Adrenal gland (tissue), 9 donors: ENCODE measurements at regions not wholly inside any gene's neighbourhood (a gene's known extent, or its start where the extent isn't known, plus 50 kb on each side); places are given as distances from the start of the nearest gene placed in this dataset.
"Not testable (repeated sequence)": the region's sequence is repeated elsewhere in the genome, so short reads cannot be mapped to it uniquely, and the experiment has no call there.

Experiments
- DNase-seq, 7 donors: peaks; one replicate each; pipeline ENCODE4 v3.0.0-alpha.2; 2019 to 2020
- H3K27ac ChIP-seq, 5 donors: fragments of 200-600 bp; sonication (generic) in 4 of 5; 1 replicate in 3 of 5; 2 replicates in 2 of 5; pipeline versions ENCODE4 v1.5.1 to v1.8.0; 2016 to 2020; ENCODE audit warnings: mild to moderate bottlenecking in 1 of 5
- H3K27me3 ChIP-seq: fragments of 200-600 bp; 2 replicates; pipeline ENCODE4 v1.8.0; 2021
- H3K36me3 ChIP-seq, 2 donors: fragments of 200-600 bp; replicated peaks in 1 of 2; 1 replicate in 1 of 2; 2 replicates in 1 of 2; pipeline versions ENCODE4 v1.5.1 to v1.8.0; 2018 to 2022
- H3K4me1 ChIP-seq, 2 donors: fragments of 200-600 bp; replicated peaks in 1 of 2; 1 replicate in 1 of 2; 2 replicates in 1 of 2; pipeline versions ENCODE4 v1.5.1 to v1.8.0; 2018 to 2021
- H3K4me3 ChIP-seq, 4 donors: fragments of 200-600 bp; sonication (generic) in 3 of 4; one replicate each; pipeline ENCODE4 v1.5.1; 2016 to 2018
- H3K9me3 ChIP-seq, 3 donors: fragments of 200-600 bp; sonication (generic) in 1 of 3; replicated peaks in 1 of 3; 1 replicate in 2 of 3; 2 replicates in 1 of 3; pipeline versions ENCODE4 v1.5.1 to v1.8.0; 2016 to 2021
- CTCF ChIP-seq, 6 experiments: fragments of 450-650 bp in 4 of 6; fragments of 200-600 bp in 2 of 6; sonication (generic) in 1 of 6; IDR thresholded peaks; 1 replicate in 5 of 6; 2 replicates in 1 of 6; pipeline versions ENCODE4 v1.5.1 to v1.8.0; 2016 to 2021; ENCODE audit warnings: antibody characterized with exemption in 6 of 6, mild to moderate bottlenecking in 2 of 6, moderate library complexity in 1 of 6
- POLR2A ChIP-seq, 2 donors: fragments of 450-650 bp; IDR thresholded peaks; one replicate each; pipeline ENCODE4 v1.6.1; 2017; ENCODE audit warnings: antibody characterized with exemption in 2 of 2, mild to moderate bottlenecking in 2 of 2, moderate library complexity in 1 of 2
- WGBS, 4 donors: extraction: QIAGEN DNeasy Blood & Tissue Kit in 2 of 4; methylation state at CpG; one replicate each; pipeline versions ENCODE4 v1.1.5 to v1.1.7; 2013 to 2017; 5-methylcytosine and 5-hydroxymethylcytosine counted together
- intact Hi-C, 2 donors: fragments of 100-400 bp; cut with DNase I; formaldehyde crosslinking; loops; one replicate each; pipeline versions ENCODE4 v1.14.1 to v1.15.0; 2022 to 2023
- donor health status: healthy with polysubstance abuse.
- donor health status: Bipolar disorder and iron deficiency.
- donor health status: DM: yes; HTN: yes; CAD: no.
- donor health status: DM: no; HTN: no; CAD: no.
- donor health status: DM: no; HTN: no; CAD: no.

DNA sequence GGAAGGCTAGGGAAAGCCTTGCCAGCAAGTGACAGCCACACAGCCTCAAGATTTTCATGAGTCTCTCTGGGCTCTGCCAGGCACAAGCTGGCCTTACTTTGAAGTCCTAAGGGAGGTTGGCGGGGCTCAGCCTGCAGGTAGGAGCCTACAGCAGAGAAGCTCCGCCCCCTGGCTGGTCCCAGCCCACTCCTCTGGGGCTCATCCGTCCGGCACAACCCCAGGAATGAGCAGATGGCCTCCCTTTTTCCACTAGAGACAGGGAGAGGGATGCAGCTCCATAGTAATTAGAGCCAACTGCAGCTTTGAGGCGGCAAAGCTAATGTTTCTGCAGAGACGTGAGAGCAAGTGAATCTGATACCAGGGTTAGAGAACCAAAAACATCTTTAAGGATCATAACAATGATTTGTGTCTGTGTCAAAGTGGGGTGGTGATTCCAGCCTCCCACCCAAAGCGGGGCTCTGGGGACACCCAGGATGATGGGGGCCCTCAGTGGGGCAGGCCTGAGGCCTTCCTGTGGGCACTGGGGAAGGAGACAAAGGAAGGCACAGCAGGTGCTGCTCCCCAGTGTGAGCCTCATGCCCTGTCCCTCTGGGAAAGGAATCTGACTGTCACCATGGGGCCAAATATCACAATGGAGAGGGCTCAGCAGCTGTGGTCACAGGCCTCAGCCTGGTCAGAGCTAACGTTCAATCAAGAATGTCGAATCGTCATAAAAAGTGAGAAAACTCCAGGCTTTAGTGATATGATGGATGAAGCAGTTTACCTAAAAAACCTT is 61.5 kb downstream of the RBFOX3 start:
- WGBS, 4 donors, result 73 to 77% (median 75%) methylated on average over 9 to 10 of the region's 10 CpGs

DNA sequence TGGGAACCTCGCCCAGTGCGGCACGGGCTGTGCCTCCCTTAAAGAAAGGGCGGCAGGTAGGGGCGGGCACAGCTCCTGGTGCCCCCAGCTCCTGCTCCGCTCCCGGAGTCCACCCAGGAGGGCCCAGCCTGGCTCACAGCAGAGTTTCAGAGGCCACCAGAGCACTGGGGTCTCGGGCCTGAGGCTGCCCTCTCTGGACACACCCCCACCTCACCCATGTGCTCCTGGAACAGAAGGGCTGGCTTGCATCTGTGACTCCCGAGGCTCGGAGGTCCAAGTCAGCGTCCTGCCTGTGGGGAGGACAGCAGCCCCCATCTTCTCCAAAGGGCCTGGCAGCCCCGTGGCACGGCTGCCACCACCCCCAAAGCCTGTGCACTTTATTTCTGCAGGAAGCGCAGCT is 62.7 kb downstream of the RBFOX3 start:
- Histone ChIP-seq H3K9me3 (peaks cover 0 to 11% (median 0%) of the 10 kb centered on the region in 3 donors), H3K27me3 (no peaks in the 10 kb centered on the region), H3K4me3 (no peak overlapping the region), H3K27ac (no peak overlapping the region), H3K4me1 (no peaks in the 10 kb centered on the region), H3K36me3 (no peaks in the 10 kb centered on the region)
- intact Hi-C loops, result no loop called here
- TF ChIP-seq CTCF (IDR thresholded peaks at IDR 0.05), result no peak
- TF ChIP-seq POLR2A (IDR thresholded peaks at IDR 0.05), result no peak
- 72 to 85% (median 83%) methylated on average over 5 to 14 of the region's 14 CpGs for WGBS, 4 donors
- no peak for DNase-seq

More for the DNA sequence above, 61.5 kb downstream of the RBFOX3 start:
- no peak for TF ChIP-seq POLR2A (IDR thresholded peaks at IDR 0.05)
- TF ChIP-seq CTCF (IDR thresholded peaks at IDR 0.05), result no peak
- no peak overlapping the region for H3K4me3 ChIP-seq
- DNase-seq, result no peak
- H3K27ac ChIP-seq, result no peak overlapping the region
- no peaks in the 10 kb centered on the region for H3K36me3 ChIP-seq
- intact Hi-C loops, result no loop called here
- H3K27me3 ChIP-seq, result no peaks in the 10 kb centered on the region
- H3K9me3 ChIP-seq, result peaks cover 0 to 11% (median 0%) of the 10 kb centered on the region in 3 donors
- H3K4me1 ChIP-seq, result no peaks in the 10 kb centered on the region

GRCh38 chr17:79547586-79547985 is 63.3 kb downstream of the RBFOX3 start:
- intact Hi-C loops, result no loop called here
- 71 to 84% (median 73%) methylated on average over 2 to 10 of the region's 10 CpGs for WGBS, 4 donors
- no peaks in the 10 kb centered on the region for H3K4me1 ChIP-seq
- no peak overlapping the region for H3K27ac ChIP-seq
- DNase-seq, result no peak
- H3K9me3 ChIP-seq, result peaks cover 0 to 6% (median 0%) of the 10 kb centered on the region in 3 donors
- TF ChIP-seq CTCF (IDR thresholded peaks at IDR 0.05), result no peak
- TF ChIP-seq POLR2A (IDR thresholded peaks at IDR 0.05), result no peak
- no peak overlapping the region for H3K4me3 ChIP-seq
- no peaks in the 10 kb centered on the region for H3K36me3 ChIP-seq
- H3K27me3 ChIP-seq, result no peaks in the 10 kb centered on the region

- H3K4me3 ChIP-seq, H3K36me3 ChIP-seq, H3K27ac ChIP-seq, H3K27me3 ChIP-seq, H3K9me3 ChIP-seq, H3K4me1 ChIP-seq, DNase-seq, intact Hi-C loops: not testable (repeated sequence)
- 70 to 85% (median 78%) methylated on average over 12 of the region's 12 CpGs for WGBS, 4 donors
Measured at GRCh38 chr17:79547171-79547570, 63.7 kb downstream of the RBFOX3 start.

GRCh38 chr17:79546386-79546785 is 64.5 kb downstream of the RBFOX3 start:
- H3K4me3 ChIP-seq, result no peak overlapping the region
- no peak for DNase-seq
- no peaks in the 10 kb centered on the region for H3K9me3 ChIP-seq
- intact Hi-C loops, result no loop called here
- no peaks in the 10 kb centered on the region for H3K36me3 ChIP-seq
- WGBS, 4 donors, result 60 to 83% (median 81%) methylated on average over 10 of the region's 10 CpGs
- no peaks in the 10 kb centered on the region for H3K27me3 ChIP-seq
- TF ChIP-seq POLR2A (IDR thresholded peaks at IDR 0.05), result no peak
- TF ChIP-seq CTCF (IDR thresholded peaks at IDR 0.05), result no peak
- H3K4me1 ChIP-seq, result no peaks in the 10 kb centered on the region
- no peak overlapping the region for H3K27ac ChIP-seq
